ENCODE measurements at regions not wholly inside any gene's neighbourhood (a gene's known extent, or its start where the extent isn't known, plus 50 kb on each side); places are given as distances from the start of the nearest gene placed in this dataset.

DNA sequence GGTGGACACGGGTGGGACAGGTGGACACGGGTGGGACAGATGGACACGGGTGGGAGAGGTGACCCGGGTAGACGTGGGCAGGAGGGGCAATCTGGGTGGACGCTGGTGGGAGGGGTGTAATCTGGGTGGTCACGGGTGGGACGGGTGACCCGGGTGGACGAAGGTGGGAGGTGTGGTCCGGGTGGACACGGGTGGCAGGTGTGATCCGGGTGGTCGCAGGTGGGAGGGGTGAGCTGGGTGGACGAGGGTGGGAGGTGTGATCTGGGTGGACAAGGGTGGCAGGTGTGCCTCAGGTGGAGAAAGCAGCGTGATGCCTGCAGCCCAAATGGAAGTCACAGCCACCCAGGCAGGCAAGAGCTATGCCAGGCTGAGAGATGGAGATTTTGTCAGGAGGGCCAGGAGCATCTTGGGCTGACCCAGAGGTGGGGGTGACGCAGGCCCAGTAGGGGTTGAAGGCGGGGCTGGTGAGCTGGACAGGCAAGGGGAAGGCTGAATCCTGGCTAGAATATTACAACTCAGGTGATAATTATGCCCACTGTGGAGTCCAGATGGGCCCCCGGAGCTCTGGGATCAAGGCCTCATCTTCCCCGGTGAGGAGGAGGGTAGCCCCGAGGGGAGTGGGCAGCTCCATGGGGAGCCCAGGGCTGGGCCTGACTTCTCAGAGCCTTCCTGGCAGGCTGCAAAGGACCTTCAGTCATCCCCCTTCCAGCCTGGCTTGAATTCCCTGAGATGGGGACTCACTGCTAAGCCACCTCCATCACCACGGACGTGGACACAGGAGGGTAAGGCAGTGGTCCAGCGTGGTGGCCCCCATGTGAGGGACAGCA lies 100.0 kb downstream of the ADRA2C start:
- DNase-seq (ENCODE audit: low spot score), result no peak

DNA sequence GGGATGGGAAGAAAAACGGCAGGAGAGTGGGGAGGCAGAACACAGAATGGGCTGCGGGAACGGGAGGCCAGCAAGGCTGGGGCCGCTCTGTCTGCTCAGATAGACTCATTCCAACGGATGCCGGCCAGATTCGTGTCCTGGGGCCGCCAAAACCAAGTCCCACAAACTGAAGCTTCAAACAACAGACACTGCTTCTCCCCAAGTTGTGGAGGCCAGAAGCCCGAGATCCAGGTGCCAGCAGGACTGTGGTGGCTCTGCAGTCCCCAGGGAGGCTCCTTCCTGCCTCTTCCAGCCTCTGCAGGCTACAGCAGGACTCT lies 100.6 kb downstream of the ADRA2C start:
- no peak for DNase-seq (ENCODE audit: low spot score)

GRCh38 chr4:3867403-3868100 lies 101.4 kb downstream of the ADRA2C start:
- DNase-seq (ENCODE audit: low spot score), result no peak

GRCh38 chr4:3868211-3869173 lies 102.3 kb downstream of the ADRA2C start:
- no peak for DNase-seq (ENCODE audit: low spot score)

- DNase-seq (ENCODE audit: low spot score), result no peak
These were observed 103.0 kb downstream of the ADRA2C start for GRCh38 chr4:3869174-3869572.

- DNase-seq (ENCODE audit: low spot score), result no peak
These were observed 103.7 kb downstream of the ADRA2C start for GRCh38 chr4:3869661-3870566.

DNA sequence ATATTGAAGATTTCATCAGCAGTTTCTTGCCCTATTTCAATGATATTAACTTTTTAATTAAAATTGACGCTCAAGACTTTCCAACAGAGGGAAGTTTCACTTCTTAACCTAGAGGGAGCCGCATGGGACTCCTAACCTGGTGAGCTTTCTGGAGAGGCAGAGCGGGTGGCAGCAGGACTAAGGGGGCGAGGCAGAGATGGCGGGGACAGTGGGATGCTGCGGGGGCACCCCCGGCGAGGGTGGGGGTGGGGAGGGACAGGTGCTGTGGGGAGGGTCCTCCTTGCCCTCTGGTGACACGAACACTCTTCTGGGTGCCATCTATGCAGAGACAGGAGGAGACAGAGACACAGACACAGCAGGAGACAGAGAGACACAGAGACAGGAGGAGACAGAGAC lies 104.4 kb downstream of the ADRA2C start:
- DNase-seq (ENCODE audit: low spot score), result no peak

DNA sequence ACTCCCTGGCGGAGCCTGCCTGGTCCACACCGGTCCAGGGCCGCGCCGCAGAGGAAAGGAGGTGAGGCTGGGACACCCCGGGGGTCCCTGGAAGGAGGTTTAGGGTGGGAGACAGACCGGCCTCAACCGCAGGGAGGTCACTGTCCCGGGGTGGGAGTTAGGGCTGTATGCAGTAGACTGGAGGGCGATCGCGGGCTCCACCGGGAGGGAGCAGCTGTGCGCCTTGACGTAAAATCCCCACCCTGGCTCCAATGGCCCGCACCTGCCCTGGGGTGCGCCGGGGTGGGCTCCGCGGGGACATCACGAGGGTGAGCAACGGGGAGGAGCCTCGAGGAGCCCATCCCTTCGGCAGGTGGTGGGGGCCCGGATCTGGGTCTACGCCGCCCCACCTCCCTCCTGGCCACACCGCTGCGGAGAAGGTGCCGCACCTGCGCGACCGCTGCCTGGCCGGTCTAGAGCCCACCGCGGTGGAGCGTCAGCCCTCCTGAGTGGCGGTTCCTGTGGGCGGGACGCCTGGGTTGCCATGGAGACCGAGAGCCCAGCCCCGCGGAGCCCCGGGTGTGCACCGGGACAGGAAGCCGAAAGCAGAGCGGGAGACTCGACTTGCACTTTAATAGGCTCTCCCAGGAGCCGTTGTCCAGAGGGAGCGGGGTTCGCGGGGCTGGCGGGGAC lies 105.1 kb downstream of the ADRA2C start:
- DNase-seq (ENCODE audit: low spot score), result no peak

DNA sequence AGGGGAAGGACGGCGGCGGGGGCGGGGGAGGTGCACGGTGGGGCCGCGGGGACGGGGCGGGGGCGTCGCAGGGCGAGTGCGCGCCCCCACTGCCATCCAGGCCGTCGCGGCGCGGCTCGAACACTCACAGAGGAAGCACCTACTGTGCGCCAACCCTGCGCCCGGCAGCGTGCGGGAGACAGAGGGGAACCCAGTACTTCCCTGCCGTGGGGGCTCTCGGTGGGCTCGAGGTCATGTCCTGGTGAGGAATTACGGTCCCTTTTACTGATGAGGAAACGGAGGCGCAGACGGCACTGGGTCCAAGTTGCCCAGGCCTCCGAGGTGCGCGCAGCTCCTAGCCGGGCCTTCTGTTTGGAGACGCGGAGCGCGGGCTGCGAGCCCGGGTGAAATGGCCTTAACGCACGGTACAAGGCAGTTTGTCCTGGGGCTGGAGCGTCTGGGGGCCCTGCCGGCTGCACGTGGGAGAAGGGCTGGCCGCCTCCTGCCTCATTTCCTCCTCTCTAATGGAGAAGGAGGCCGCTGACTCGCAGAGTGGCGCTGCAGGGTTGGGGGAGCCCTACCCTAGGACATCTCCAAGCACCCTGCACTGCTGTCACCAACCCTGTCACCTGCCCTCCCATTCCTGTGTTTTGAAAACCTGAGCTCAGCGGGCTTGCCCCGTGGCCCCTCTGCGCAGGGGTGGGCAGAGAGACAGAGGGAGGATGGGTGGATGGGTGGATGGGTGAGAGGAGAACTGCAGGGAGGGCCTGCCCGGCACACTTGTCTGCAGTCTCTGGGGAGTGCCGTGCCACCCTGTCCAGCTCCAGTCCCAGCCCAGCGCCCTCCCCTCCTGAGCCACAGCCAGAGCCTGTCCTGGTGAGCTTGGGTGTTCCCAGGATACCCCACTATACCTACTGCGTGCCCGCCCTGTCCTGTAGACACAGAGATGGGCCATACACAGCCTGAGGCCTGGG lies 106.0 kb downstream of the ADRA2C start:
- no peak for DNase-seq (ENCODE audit: low spot score)

DNA sequence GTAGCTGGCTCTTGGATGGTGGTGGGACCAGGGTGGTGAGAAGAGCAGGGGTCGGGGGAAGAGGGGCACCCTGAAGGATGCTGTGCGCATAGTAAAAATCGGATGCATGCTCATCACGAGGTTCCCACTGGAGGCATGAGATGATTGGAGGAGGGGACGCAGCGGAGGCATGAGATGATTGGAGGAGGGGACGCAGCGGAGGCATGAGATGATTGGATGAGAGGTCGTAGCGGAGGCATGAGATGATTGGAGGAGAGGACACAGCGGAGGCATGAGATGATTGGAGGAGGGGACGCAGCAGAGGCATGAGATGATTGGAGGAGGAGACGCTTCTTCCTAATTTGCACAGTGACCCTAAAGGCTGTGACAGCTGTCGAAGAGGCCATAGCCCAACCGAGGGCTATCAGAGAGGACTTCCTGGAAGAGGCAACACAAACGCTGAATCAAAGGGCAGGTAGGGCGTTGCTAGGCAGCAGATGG lies 106.7 kb downstream of the ADRA2C start:
- no peak for DNase-seq (ENCODE audit: low spot score)

GRCh38 chr4:3873408-3874027 lies 107.3 kb downstream of the ADRA2C start:
- no peak for DNase-seq (ENCODE audit: low spot score)

- no peak for DNase-seq (ENCODE audit: low spot score)
These were observed 107.8 kb downstream of the ADRA2C start for GRCh38 chr4:3874028-3874415.

GRCh38 chr4:3874525-3875110 lies 108.4 kb downstream of the ADRA2C start:
- no peak for DNase-seq (ENCODE audit: low spot score)

GRCh38 chr4:3875466-3875865 lies 109.3 kb downstream of the ADRA2C start:
- no peak for DNase-seq (ENCODE audit: low spot score)

DNA sequence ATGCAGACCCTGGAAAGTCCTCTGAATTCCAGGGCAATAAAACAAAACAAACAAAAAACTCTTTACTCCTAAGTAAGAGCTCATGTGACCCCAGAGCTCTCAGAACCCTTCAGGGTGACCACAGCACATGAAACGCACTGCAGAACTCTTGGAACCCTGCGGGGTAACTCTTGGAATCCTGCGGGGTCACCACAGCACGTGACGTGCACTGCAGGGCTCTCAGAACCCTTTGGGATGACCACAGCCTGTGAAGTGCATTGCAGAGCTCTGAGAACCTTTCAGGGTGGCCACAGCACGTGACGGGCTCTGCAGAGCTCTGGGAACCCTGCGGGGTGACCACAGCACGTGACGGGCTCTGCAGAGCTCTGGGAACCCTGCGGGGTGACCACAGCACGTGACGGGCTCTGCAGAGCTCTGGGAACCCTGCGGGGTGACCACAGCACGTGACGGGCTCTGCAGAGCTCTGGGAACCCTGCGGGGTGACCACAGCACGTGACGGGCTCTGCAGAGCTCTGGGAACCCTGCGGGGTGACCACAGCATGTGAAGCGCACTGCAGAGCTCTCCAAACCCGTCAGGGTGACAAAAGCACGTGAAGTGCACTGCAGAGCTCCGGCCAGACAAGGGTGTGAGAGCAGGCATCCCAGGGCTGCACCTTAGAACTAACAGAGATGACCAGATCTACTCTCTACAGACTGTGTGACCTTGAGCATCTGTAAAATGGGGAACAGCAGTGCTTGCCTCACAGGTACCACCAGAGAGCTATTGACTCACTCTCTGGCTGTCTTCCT lies 110.1 kb downstream of the ADRA2C start:
- DNase-seq (ENCODE audit: low spot score), result peak; percentile 74

GRCh38 chr4:3877236-3877635 lies 111.1 kb downstream of the ADRA2C start:
- DNase-seq (ENCODE audit: low spot score), result no peak

DNA sequence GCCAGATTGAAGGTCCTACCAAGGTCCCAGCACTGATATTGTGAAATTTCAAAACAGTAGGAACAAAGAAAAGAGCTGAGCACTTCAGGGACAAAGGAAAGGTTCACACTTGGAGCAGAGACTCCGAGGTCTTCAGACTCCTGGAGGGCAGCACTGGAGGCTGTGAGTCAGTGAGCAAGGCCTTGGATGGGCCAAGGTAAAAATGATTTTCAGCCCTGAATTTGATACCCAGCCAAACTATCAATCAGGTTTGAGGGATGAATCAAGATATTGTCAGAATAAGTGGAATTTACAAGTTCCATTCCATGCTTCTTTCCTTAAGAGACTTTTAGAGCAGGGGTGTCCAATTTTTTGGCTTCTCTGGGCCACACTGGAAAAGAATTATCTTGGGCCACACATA lies 111.7 kb downstream of the ADRA2C start:
- DNase-seq (ENCODE audit: low spot score), result no peak

- no peak for DNase-seq (ENCODE audit: low spot score)
These were observed 112.5 kb downstream of the ADRA2C start for GRCh38 chr4:3878678-3879077.

Data from H4 (cell line).